ENCODE measurements at regions not wholly inside any gene's neighbourhood (a gene's known extent, or its start where the extent isn't known, plus 50 kb on each side); places are given as distances from the start of the nearest gene placed in this dataset.
A peak's percentile ranks its signal among the peaks of the same experiment; 100 is the strongest.

DNA sequence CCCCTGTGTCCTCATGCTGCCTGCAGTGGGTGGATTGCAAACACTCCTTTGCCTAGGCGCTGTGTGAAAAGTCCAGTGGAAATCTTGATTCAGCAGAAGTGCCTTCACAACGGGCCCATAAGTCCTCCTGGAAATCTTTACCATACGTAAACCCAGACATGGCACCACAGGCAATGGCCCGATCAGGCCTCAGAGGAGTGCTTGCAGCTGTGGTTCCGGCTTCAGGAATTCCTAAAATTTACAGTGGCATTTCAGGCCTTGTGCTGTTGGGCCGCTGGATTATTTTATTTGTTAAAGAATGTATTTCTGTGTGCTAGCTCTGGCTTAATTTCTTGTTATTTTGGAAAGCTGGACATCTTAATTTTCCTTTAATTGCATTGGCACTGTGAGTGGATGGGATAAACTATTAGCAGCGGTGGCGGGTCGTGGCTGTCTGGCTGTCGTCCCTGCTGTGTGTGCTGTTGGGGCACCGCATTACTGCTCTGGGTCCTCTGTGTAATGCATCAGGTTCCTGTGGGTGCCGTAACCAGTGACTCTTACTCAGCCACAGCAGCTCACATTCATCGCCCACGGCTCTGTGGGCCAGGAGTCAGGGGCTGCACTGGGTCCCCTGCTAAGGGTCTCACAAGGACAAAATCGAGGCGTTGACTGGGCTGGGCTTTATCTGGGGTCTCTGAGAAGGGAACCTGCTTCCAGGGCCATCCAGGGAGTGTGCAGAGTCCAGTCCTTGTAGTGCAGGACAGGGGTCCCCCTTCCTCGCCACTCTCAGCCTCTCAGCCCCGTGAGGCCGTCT is 73.1 kb downstream of the RTP5 start:
- no peak for DNase-seq (ENCODE audit: low read depth)

- DNase-seq (ENCODE audit: low read depth), result no peak
Measured at GRCh38 chr2:241943209-241943850, 73.8 kb downstream of the RTP5 start.

DNA sequence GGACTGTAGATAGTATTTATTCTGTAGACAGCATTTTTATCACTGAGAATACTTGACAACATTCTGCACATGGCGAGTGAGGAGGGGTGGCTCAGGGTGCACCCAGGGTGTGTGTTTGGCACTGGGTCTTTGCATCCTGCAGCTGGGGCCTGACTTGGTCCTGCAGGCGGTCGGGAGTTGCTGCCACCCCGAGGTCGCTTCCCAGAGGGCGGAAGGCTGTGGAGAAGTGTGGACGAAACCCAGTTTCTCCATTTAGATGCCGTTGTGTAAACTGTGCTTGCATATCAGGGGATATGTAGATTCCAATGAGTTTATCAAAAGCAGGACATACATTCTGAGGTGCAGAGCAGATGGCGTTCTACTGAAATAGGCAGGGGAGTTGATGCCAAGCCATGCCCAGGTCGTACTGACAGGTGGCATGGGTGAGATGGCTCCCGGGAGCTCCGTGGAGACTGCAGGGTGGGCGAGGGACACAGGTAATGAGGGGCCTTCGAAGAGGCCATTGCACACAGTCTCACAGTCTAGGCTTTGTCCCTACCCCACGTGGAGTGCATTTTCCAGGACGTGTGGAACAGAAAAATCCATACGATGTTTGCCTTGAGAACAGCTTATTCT is 74.5 kb downstream of the RTP5 start:
- no peak for DNase-seq (ENCODE audit: low read depth)

DNA sequence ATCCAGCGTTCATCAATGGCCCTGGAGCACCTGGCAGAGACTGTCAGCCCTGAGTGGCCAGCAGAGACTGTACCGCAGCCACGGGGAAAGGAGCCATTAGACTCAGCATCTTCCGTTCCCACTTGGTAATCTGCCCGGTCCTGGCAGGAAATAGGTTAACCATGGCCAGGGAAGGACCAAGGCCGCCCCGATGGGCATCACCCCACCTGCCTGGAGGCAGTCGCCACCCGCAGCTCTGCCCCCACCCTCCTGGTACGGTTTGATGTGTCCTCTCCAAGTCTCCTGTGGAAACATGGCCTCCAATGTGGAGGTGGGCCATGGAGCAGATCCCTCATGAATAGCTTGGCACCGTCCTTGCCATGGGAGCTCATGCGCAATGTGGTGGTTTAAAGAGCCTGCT is 75.3 kb downstream of the RTP5 start:
- DNase-seq (ENCODE audit: low read depth), result no peak

DNA sequence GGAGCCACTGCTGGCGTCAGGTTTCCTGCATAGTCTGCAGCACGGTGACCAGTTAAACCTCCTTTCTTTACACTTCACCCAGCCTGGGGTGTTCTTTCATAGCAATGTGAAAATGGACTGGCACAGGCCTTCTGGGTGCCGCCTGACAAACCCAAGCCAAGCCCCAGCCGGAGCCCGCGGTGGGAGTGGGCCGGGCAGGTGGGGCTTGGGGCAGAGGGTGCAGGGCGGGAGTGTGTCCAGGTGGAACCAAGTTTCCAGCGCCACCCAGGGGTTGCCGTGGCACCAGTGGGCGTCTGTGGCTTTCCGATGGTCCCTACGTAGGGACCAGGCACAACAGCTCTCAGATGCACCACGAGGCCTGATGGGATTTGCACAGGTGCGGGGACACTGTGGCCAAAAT is 75.8 kb downstream of the RTP5 start:
- DNase-seq (ENCODE audit: low read depth), result no peak

GRCh38 chr2:241945803-241946202 is 76.3 kb downstream of the RTP5 start:
- no peak for DNase-seq (ENCODE audit: low read depth)

DNA sequence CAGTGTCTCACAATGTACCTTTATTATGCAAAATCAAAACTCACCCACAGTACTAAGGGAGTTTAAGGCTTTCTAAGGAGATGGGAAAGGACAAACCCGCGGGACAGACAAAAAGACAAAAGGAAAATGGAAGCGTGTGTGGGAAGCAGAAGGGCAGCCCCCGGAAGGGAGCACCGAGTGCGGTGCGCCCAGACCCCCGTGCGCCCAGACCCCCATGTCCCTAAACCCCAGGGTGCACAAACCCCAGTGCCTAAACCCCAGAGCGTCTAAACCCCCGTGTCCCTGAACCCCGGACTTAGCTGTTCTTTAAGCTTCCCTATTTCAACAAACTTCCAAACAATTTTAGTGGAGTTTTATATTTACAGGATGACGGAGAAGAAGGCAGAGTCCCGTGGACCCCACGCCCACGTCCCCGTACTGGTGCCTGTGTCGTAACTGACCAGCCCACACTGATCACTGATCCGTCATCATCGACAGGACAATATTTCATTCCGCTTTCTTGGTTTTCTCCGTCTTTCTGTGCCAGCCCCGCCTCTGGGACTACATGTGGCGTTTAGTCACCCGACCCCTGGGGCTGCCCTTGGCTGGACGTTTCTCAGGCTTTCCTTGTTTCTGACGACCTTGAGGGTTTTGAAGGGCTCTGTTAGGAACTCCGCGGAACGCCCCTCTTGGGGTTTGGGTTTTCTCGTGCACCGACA is 76.9 kb downstream of the RTP5 start:
- DNase-seq (ENCODE audit: low read depth), result no peak

GRCh38 chr2:241947004-241947350 is 77.4 kb downstream of the RTP5 start:
- DNase-seq (ENCODE audit: low read depth), result no peak

DNA sequence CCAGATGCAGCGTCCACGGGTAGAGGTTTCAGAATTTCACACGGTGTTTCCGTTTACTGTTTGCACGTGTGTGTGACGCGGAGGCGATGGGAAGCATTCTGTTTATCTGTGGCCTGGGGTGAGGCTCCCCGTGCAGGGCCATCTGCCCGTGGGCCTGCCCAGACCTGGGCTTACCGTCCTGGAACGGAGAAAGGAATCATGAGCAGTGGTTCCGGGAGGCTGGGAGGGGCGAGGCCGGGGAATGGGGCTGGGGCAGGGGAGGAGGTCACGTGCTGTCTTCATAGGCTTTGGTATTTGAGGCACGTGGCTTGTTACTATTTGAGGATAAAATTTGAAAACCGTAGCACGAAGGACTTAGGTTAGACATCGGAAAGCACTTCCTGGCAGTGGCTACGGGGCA is 77.9 kb downstream of the RTP5 start:
- DNase-seq (ENCODE audit: low read depth), result no peak

- no peak for DNase-seq (ENCODE audit: low read depth)
Measured at GRCh38 chr2:241947876-241948275, 78.3 kb downstream of the RTP5 start.

DNA sequence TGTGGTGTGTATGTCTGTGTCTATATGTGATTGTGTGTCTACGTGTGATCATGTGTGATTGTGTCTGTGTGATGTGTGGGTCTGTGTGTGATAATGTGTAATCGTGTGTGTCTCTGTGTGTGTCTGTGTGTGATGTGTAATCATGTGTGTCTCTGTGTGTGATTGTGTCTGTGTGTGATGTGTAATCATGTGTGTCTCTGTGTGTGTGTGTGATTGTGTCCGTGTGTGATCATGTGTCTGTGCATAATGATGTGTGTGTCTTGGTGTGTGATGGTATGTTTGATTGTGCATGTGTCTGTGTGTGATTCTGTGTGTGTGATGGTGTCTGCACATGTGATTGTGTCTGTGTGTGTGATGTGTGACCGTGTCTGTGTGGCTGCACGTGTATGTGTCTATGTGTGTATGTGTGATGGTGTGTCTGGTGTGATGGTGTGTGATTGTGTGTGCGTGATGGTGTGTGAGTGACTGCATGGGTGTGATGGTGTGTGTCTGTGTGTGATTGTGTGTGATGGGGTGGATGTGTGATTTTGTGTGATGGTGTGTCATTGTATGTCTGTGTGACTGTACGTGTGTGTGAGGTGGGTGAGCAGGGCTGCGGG is 78.9 kb downstream of the RTP5 start:
- no peak for DNase-seq (ENCODE audit: low read depth)

DNA sequence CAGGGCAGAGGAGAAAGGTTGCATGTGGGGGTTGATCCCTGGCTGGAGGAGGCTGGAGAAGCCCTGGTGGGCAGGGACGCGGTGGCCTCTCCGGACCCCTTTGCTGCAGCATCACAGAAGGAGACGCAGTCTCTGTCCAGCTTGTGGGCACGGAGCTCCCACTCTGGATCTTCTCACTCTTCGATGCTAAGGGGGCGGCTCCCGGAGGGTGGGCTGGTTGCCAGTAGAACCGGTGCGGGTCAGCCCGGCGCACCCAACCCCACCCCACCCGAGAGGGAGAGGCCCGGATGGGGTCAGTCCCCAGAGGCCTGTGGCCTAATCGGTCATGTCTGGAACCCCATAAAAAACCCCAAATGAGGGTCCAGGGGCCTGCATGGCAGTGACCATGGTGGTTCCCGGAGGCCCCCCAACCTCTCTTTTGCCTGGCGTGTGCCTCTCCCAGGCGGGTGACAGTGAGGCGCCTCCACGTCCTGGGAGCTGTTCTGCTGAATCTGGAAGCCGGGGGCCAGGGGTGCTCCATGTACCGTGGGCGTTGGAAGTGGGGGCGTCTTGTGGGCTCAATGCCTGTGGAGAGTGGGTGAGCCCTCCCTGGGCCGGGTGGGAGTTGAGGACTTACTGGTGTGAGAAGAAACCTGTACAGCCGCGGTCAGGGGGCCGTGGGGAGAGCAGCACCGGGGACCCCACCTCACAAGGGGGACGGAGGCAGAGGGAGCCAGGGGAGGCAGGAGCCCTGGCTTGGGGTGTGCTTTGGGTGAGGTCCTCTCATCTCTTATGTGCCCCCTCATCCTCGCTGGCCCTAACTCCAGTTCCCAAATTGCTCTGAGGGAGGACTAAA is 79.6 kb downstream of the RTP5 start:
- DNase-seq (ENCODE audit: low read depth), result no peak

DNA sequence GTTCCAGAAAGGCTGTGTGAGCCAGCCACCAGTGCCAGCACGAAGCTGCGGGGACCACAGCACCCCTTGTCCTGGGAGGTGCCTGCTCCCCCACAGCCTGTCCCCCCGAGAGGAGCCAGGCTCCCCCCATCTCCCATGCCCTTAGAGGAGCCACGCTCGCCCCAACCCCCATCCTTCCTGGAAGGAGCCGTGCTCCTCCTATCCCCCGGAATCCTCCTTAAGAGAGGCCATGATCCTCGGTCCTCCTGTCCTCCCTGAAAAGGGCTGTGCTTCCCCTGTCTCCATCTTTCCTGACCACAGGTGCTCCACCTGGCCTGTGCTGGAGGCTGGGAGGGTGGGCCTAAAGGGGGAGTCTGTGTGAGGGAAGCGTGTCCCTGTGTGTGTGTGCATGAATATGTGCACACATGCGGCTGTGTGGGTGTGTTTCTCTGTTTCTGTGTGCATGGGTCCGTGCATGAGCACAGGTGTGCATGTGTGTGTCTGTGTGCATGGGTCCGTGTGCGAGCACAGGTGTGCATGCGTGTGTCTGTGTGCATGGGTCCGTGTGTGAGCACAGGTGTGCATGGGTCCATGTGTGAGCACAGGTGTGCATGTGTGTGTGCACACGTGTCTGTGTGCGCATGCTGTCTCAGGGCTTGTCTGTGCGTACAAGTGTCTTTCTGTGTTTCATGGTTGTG is 80.3 kb downstream of the RTP5 start:
- DNase-seq (ENCODE audit: low read depth), result no peak

GRCh38 chr2:241950413-241951315 is 81.1 kb downstream of the RTP5 start:
- DNase-seq (ENCODE audit: low read depth), result peak; percentile 51

- DNase-seq (ENCODE audit: low read depth), result no peak
Measured at GRCh38 chr2:241951316-241951700, 81.8 kb downstream of the RTP5 start.

DNA sequence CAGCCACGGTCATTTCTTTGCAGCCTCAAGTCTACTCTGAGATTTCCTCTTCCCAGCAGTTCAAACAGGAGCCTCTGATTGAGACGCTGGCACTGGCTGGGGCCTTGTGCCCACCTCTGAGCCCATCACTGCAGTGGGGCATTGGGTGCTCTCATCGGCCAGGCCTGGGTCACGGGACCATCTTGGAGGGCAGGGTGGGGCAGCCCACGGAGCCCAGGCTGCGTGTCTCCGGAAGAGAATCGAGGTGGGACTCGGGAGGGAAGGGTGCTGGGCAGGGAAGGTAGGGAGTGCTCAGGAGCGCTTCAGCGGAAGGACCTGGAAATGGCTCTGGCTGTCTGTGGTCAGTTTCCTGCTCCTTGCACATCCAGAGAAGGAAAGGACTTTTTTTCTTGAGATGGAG is 82.4 kb downstream of the RTP5 start:
- no peak for DNase-seq (ENCODE audit: low read depth)

GRCh38 chr2:241952816-241953215 is 83.3 kb downstream of the RTP5 start:
- DNase-seq (ENCODE audit: low read depth), result no peak

DNA sequence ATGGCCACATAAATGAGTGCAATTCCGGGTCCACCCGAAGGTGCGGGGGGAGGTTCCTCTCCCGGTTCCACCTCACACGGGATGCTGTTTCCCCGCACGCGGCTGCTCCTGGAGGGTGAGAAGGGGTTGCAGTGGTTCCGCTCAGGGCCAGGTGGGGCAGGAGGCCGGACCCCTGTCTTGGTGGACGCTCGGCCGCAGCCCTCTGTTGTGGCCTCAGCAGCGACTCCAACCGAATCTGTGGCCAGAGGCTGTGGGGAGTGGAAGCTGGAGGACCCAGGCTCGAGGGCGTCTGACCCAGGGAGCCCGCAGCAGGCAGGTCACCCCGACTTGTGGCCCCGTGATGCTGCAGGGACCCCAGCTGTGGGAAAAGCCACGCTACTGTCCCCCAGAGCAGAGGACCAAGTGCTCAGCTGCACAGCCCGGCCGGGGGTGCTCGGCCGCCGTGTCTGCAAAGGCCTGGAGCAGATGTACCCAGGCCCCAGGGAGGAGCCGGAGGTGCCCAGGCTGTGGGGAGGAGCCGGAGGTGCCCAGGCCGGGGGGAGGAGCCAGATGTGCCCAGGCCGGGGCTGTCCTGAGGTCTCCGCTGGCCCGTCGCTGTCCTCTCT is 83.9 kb downstream of the RTP5 start:
- DNase-seq (ENCODE audit: low read depth), result no peak

DNA sequence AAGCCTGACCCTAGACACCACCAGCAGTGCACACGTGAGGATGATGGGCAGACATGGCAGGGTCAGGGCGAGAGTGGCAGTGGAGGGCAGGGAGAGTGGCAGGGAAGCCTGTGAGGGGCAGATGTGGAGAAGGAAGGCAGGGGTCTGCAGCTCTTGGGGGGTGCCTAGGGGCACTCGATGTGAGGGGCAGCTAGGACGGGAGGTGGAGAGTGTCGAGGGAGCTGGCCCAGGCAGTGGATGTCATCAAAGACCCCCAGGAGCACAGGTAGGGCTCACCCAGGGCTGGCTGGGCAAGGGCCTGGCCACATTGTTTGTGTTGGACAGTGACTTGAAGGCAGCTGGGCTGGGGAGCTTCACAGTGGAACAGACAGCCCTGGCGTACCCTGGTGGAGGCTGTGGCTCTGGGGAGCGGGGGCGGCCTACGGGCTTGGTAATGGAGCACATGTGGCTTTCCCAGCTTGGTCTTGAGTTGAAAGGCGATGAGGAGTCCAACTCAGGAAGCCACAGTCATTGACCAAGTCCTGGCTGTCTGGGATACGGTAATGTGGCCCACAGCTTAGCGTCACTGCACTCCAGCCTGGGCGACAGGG is 87.1 kb downstream of the RTP5 start:
- no peak for DNase-seq (ENCODE audit: low read depth)
